ENCODE measurements at regions not wholly inside any gene's neighbourhood (a gene's known extent, or its start where the extent isn't known, plus 50 kb on each side); places are given as distances from the start of the nearest gene placed in this dataset.
A peak's percentile ranks its signal among the peaks of the same experiment; 100 is the strongest.
"Not testable (repeated sequence)": the region's sequence is repeated elsewhere in the genome, so short reads cannot be mapped to it uniquely, and the experiment has no call there.

GRCh38 chr1:115537415-115537814, 104.4 kb upstream of the VANGL1 start:
- no peak for TF ChIP-seq CTCF (IDR thresholded peaks at IDR 0.05; ENCODE audit: low read depth, low read length)
- DNase-seq (ENCODE audit: extremely low read depth, low read depth), result no peak

- no peak for DNase-seq (ENCODE audit: extremely low read depth, low read depth)
- TF ChIP-seq CTCF (IDR thresholded peaks at IDR 0.05; ENCODE audit: low read depth, low read length), result no peak
These were observed 105.4 kb upstream of the VANGL1 start for GRCh38 chr1:115536279-115536816.

GRCh38 chr1:115534106-115534505, 107.7 kb upstream of the VANGL1 start:
- TF ChIP-seq CTCF (IDR thresholded peaks at IDR 0.05; ENCODE audit: low read depth, low read length), result no peak
- no peak for DNase-seq (ENCODE audit: extremely low read depth, low read depth)

GRCh38 chr1:115531631-115532264, 110.0 kb upstream of the VANGL1 start:
- TF ChIP-seq CTCF (IDR thresholded peaks at IDR 0.05; ENCODE audit: low read depth, low read length), result no peak
- no peak for DNase-seq (ENCODE audit: extremely low read depth, low read depth)

GRCh38 chr1:115530407-115530806, 111.4 kb upstream of the VANGL1 start:
- DNase-seq (ENCODE audit: extremely low read depth, low read depth), result peak; percentile 64
- TF ChIP-seq CTCF (IDR thresholded peaks at IDR 0.05; ENCODE audit: low read depth, low read length), result no peak

GRCh38 chr1:115529216-115529897, 112.4 kb upstream of the VANGL1 start:
- TF ChIP-seq CTCF (IDR thresholded peaks at IDR 0.05; ENCODE audit: low read depth, low read length), result no peak
- no peak for DNase-seq (ENCODE audit: extremely low read depth, low read depth)

- DNase-seq (ENCODE audit: extremely low read depth, low read depth), result not testable (repeated sequence)
These were observed 113.4 kb upstream of the VANGL1 start for GRCh38 chr1:115528336-115528735.

Data from AG09319 (cell line).